Right lung (tissue), 2 donors: ENCODE measurements at regions not wholly inside any gene's neighbourhood (a gene's known extent, or its start where the extent isn't known, plus 50 kb on each side); places are given as distances from the start of the nearest gene placed in this dataset.

Experiments used
- DNase-seq, 2 donors: peaks; one replicate each; pipeline ENCODE4 v3.0.0-alpha.2; 2013

- DNase-seq = no peak
Observed at GRCh38 chr3:59299561-59299960, 249.7 kb upstream of the CFAP20DC start.

GRCh38 chr3:59290358-59290757 is 240.5 kb upstream of the CFAP20DC start:
- no peak for DNase-seq

GRCh38 chr3:59289831-59290230 is 240.0 kb upstream of the CFAP20DC start:
- DNase-seq = no peak

- no peak for DNase-seq
Observed at GRCh38 chr3:59288951-59289350, 239.1 kb upstream of the CFAP20DC start.

- no peak for DNase-seq
Observed at GRCh38 chr3:59286791-59287531, 237.1 kb upstream of the CFAP20DC start.

- DNase-seq = no peak
Observed at GRCh38 chr3:59285560-59285959, 235.7 kb upstream of the CFAP20DC start.

- no peak for DNase-seq
Observed at GRCh38 chr3:59284926-59285325, 235.1 kb upstream of the CFAP20DC start.

GRCh38 chr3:59280113-59280512 is 230.3 kb upstream of the CFAP20DC start:
- no peak for DNase-seq

- DNase-seq = peak; percentile 26 to 59
Observed at GRCh38 chr3:59277816-59278215, 228.0 kb upstream of the CFAP20DC start.

GRCh38 chr3:59277201-59277600 is 227.4 kb upstream of the CFAP20DC start:
- DNase-seq = no peak

GRCh38 chr3:59273976-59274375 is 224.2 kb upstream of the CFAP20DC start:
- no peak for DNase-seq

GRCh38 chr3:59271971-59272370 is 222.1 kb upstream of the CFAP20DC start:
- DNase-seq = no peak

- no peak for DNase-seq
Observed at GRCh38 chr3:59270921-59271320, 221.1 kb upstream of the CFAP20DC start.

- DNase-seq = no peak
Observed at GRCh38 chr3:59270209-59270608, 220.4 kb upstream of the CFAP20DC start.

- DNase-seq = no peak
Observed at GRCh38 chr3:59268170-59268569, 218.3 kb upstream of the CFAP20DC start.

- DNase-seq = no peak
Observed at GRCh38 chr3:59267021-59267420, 217.2 kb upstream of the CFAP20DC start.

GRCh38 chr3:59266551-59266950 is 216.7 kb upstream of the CFAP20DC start:
- no peak for DNase-seq

GRCh38 chr3:59265566-59265965 is 215.7 kb upstream of the CFAP20DC start:
- no peak for DNase-seq

- no peak for DNase-seq
Observed at GRCh38 chr3:59264366-59264765, 214.5 kb upstream of the CFAP20DC start.

- no peak for DNase-seq
Observed at GRCh38 chr3:59263152-59263551, 213.3 kb upstream of the CFAP20DC start.

- DNase-seq = no peak
Observed at GRCh38 chr3:59262076-59262498, 212.3 kb upstream of the CFAP20DC start.

GRCh38 chr3:59261009-59261408 is 211.2 kb upstream of the CFAP20DC start:
- DNase-seq = no peak

- DNase-seq = no peak
Observed at GRCh38 chr3:59258550-59259260, 208.9 kb upstream of the CFAP20DC start.

GRCh38 chr3:59257506-59257905 is 207.7 kb upstream of the CFAP20DC start:
- no peak for DNase-seq
